NCI-H2029 treated with DMSO at 0.1 percent for 48 hours (cell line): ENCODE measurements at regions not wholly inside any gene's neighbourhood (a gene's known extent, or its start where the extent isn't known, plus 50 kb on each side); places are given as distances from the start of the nearest gene placed in this dataset.

Source experiments
- DNase-seq: peaks from one replicate; lab custom pipeline; 2025; lab: John Stamatoyannopoulos, UW

- no peak for DNase-seq
These were observed 237.2 kb downstream of the SPATA18 start for GRCh38 chr4:52288212-52288855.

- no peak for DNase-seq
These were observed 239.4 kb downstream of the SPATA18 start for GRCh38 chr4:52290466-52290865.

GRCh38 chr4:52292245-52292644, 241.1 kb downstream of the SPATA18 start:
- DNase-seq: no peak

DNA sequence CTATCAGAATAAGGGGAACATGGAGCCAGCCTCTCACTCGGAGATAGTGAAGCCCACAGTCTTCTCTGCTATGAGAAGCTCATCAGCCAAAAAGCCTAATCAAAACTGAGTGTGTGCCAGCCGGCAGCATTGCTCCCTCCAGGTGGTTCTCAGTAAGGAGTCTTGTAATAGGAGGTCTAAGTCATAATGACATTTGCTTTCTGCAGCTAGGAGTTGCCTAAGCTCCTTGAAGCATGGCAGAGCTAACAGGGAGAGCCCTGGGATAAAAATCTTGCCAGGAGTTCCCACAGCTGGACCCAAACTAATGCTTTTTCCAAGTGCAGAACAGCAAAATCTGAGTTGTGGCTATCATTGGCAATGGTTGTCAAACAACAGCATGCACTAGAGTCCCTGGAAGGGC, 245.2 kb downstream of the SPATA18 start:
- no peak for DNase-seq

DNA sequence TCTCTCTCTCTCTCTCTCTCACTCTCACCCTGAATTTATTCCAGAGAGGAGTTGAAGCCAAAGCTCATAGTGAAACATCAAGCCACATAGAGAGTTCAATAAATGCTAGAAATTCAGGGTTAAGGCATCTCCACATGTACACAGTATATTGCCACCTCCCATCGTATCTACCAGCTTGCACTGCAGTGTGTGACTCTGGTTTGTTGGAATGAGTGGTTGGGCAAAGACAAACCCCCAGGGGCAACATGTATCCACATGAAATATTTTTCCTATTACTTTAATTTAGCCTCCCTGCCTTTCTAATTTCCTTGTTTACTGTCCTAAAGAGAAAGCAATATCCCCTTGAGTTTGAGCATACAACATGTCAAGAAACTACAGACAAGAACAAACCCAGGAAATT, 247.3 kb downstream of the SPATA18 start:
- no peak for DNase-seq

GRCh38 chr4:52299120-52299519, 248.0 kb downstream of the SPATA18 start:
- DNase-seq: no peak

GRCh38 chr4:52311464-52312125, 260.5 kb downstream of the SPATA18 start:
- no peak for DNase-seq

DNA sequence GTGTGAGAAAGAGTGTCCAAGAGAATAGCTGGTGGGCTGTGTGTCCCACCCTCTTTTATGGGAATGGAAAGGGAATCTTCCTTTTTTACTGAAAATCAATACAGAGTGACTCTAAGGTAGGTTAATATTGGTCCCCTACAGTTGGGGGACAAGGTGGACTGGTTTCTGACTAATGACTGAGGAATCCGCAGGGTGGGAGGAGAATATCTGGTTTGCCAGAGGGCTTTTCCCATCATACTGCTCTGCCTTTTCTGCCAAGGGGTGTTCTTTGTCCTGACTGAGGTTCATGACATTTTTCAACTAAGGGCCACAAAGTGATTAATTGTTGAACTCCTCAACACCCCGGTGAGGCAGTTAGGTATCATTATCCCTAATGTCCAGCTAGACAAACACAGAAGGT, 261.6 kb downstream of the SPATA18 start:
- no peak for DNase-seq

DNA sequence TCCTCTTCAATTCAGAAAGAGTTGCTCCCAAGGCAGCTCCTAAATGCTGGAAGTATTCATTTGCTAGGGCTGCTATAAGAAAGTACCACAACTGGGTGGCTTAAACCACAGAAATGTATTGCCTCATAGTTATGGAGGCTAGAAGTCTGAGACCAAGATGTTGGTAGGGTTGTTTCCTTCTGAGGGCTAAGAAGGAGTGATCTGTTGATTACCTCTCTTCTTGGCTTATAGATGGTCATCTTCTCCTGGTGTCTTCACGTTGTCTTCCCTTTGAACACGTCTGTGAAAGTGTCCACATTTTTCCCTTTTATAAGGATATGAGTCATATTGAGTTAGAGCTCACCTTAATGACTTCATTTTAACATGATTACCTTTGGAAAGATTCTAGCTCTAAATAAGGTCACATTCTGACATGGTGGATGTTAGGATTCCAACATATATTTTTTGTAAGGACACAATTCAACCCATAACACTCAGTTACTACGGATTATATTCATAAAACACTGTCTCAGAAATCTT, 266.3 kb downstream of the SPATA18 start:
- DNase-seq: no peak

- DNase-seq: no peak
These were observed 266.9 kb downstream of the SPATA18 start for GRCh38 chr4:52317981-52318380.

DNA sequence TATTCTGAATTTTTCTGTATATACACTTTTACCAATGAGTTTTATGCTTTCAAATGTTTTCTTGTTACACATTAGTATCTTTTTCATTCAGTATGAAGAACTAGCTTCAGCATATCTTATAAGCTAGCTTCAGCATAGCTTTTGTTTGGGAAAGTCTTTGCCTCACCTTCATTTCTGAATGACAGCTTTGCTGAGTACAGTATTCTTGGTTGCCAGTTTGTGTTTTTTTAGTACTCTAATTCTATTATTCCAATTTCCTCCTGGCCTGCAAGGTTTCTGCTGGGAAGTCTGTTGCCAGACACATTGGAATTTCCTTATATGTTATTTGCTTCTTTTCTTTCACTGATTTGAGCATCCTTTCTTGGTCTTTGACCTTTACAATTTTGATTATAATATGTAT, 278.8 kb downstream of the SPATA18 start:
- DNase-seq: no peak

- no peak for DNase-seq
These were observed 292.5 kb downstream of the SPATA18 start for GRCh38 chr4:52343595-52343994.

DNA sequence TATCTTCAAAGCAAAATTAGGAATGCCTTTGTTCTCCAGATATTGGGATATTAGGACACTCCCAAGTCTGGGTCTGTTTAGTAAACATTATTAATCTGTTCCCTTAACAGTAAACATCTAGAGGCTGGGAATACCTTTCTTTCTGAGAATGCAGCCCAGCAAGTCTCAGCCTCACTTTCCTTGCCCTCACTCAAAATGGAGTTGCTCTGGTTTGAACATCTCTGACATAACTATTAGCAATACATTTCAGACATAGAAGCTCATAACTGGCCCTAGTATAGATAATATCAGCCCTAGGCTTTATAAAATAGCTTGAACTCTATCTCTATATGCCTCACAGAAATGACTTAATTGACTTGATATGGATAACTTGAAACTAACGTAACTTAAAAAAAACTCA, 299.8 kb downstream of the SPATA18 start:
- DNase-seq: no peak

DNA sequence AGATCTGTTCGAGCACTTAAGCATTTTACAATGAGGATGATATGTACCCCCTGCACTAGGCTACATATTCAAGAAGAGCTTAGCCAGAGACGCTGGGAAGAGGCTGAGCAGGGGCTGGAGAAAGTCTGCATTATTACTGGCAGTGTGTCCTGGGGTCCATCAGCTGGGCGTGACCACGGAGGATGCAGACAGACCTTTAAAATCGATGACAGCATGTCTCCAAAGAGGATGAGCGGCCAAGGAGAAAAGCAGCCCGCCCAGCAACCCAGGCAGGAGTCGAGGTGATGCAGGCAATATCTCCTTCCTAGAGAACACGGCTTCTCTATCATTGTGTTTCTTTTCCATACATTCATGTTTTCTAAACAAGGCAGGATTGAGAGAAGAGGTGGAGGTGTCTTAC, 300.7 kb downstream of the USP46 start:
- DNase-seq: no peak

GRCh38 chr4:52358883-52359321, 300.2 kb downstream of the USP46 start:
- peak; percentile 26 for DNase-seq

DNA sequence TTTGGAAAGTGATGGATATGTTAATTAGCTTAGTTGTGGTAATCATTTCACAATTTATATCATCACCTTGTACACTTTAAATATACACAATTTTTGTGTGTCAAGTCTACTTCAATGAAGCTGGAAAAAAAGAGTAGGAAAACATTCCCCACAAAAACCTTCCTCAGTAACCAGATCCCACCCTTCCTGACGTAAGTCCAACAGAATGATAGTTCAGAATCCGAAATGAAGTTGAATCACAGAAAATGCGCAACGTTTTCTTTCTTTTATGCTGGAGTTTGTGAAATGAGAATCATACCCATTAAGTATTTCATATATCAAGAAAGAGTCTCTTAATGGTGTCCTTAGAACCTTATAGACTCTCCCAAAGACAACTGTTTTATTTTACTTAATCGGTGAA, 292.9 kb downstream of the USP46 start:
- DNase-seq: no peak

DNA sequence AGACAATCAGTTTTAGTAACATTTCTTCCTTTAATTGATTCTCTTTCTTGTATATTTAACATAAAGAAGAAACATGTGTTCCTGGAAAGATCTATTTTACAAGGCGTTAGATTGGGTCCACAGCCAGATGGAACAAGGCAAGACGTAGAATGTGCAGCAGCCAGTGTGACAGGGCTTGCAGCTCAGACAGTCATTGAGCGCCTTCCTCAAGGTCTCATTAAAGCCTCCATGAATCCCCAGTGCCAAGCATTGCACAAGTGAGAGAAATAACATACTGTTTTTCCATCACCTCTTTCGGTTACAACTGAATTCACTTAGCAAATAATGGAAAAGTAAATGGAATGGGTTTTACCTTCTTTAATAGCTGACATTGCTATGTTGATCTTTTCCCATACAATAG, 292.5 kb downstream of the USP46 start:
- DNase-seq: no peak

GRCh38 chr4:52367282-52367830, 291.7 kb downstream of the USP46 start:
- no peak for DNase-seq

- DNase-seq: peak; percentile 35
These were observed 290.2 kb downstream of the USP46 start for GRCh38 chr4:52368895-52369294.

- no peak for DNase-seq
These were observed 289.5 kb downstream of the USP46 start for GRCh38 chr4:52369649-52370048.

- DNase-seq: no peak
These were observed 288.5 kb downstream of the USP46 start for GRCh38 chr4:52370576-52370975.

- no peak for DNase-seq
These were observed 287.3 kb downstream of the USP46 start for GRCh38 chr4:52371841-52372240.

DNA sequence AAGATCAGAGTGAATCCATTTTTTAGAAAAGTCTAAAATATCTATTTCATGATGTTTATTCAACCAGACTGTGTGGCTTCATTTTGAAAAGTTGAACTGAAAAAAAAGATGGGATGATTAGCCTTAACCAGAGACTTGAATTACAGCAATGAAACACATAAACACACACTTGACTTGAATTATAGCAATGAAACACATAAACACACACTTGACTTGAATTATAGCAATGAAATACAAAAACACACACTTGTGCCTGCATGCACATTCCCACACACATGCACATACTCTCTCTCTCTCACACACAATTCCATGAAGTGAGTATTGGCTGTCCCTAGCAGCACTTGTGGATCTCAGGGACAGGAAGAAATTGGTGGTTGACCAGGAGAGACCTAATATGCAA, 286.8 kb downstream of the USP46 start:
- peak; percentile 2 for DNase-seq
